ENCODE measurements at regions not wholly inside any gene's neighbourhood (a gene's known extent, or its start where the extent isn't known, plus 50 kb on each side); places are given as distances from the start of the nearest gene placed in this dataset.

DNA sequence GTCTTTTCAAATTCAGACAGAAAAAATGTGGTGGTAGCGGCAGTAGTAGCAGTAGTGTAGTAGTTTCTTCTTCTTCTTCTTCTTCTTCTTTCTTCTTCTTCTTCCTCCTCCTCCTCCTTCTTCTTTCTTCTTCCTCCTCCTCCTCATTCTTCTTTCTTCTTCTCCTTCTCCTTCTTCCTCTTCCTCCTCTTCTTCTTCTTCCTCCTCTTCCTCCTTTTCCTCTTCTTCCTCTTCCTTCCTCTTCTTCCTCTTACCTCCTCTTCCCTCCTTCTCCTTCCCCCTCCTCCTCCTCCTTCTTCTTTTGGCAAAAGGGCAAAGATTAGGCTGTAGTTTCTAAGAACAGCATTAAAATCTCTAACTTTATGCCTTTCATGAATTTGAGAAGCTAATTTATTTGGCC, 59.6 kb upstream of the INSM2 start:
- Histone ChIP-seq H3K36me3 (replicated peaks) (no peaks in the 10 kb centered on the region), H3K4me3 (ENCODE audit: low read depth, low read length) (no peak overlapping the region), H3K27me3 (replicated peaks) (no peaks in the 10 kb centered on the region), H3K27ac (no peak overlapping the region)
- in situ Hi-C loops (cut with HindIII; ENCODE audit: low pct_ligation_motif_present, low sequenced_read_pairs) = no loop called here
- TF ChIP-seq, protein P1, sequence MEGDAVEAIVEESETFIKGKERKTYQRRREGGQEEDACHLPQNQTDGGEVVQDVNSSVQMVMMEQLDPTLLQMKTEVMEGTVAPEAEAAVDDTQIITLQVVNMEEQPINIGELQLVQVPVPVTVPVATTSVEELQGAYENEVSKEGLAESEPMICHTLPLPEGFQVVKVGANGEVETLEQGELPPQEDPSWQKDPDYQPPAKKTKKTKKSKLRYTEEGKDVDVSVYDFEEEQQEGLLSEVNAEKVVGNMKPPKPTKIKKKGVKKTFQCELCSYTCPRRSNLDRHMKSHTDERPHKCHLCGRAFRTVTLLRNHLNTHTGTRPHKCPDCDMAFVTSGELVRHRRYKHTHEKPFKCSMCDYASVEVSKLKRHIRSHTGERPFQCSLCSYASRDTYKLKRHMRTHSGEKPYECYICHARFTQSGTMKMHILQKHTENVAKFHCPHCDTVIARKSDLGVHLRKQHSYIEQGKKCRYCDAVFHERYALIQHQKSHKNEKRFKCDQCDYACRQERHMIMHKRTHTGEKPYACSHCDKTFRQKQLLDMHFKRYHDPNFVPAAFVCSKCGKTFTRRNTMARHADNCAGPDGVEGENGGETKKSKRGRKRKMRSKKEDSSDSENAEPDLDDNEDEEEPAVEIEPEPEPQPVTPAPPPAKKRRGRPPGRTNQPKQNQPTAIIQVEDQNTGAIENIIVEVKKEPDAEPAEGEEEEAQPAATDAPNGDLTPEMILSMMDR (IDR thresholded peaks at IDR 0.05; ENCODE audit: low read depth, low read length, missing control alignments) = no peak
- DNase-seq = no peak

DNA sequence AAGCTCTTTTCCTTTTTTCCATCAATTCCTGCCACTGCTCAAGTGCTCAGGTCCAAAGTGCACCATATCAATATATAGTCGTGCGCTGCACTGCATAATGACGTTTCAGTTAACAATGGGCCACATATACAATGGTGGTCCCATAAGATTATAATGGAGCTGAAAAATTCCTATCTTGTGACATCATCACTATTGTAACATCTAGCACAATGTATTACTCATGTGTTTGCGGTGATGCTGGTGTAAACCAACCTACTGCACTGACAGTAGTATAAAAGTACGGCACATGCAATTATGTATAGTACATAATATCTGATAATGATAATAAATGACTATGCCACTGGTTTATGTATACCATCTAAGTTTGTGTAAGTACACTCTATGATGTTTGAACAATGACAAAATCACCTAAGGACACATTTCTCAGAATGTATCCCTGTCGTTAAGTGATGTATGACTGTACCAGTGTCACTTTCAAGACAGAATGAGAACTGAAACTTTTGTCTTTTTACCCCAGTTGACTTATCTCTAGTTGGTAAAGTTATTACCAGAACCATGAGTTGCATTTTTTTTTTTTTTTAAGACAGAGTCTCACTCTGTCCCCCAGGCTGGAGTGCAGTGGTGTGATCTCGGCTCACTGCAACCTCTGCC, 53.7 kb upstream of the INSM2 start:
- Histone ChIP-seq H3K36me3 (replicated peaks) (no peaks in the 10 kb centered on the region), H3K4me3 (ENCODE audit: low read depth, low read length) (no peak overlapping the region), H3K27ac (no peak overlapping the region), H3K27me3 (replicated peaks) (no peaks in the 10 kb centered on the region)
- in situ Hi-C loops (cut with HindIII; ENCODE audit: low pct_ligation_motif_present, low sequenced_read_pairs) = no loop called here
- TF ChIP-seq, protein P1 (IDR thresholded peaks at IDR 0.05; ENCODE audit: low read depth, low read length, missing control alignments) = no peak
- DNase-seq = peak; percentile 6

DNA sequence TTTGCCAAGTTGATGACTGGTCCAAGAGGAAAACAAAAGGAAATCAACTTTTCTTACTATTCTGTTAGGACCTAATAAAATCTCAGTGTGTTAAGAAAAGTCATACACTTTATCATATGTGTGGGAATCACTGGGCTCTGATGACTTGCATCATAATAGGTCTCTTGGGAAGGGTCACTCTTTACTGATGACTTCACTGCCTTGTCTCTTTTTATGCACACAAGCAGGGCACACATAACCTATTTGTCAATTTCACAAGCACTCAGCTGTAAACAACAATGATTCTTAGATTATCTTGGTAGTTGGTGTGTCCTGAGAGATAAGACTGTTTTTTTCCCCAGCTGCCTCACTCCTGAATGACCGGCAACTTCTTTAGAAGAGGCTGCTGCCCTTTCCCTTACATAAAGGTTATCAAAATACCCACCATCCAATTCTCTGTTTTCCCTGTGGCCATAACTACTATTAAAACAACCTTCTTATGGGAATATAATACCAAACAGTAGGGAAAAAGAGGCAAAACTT, 50.9 kb upstream of the INSM2 start:
- in situ Hi-C loops (cut with HindIII; ENCODE audit: low pct_ligation_motif_present, low sequenced_read_pairs) = no loop called here
- TF ChIP-seq, protein P1 (IDR thresholded peaks at IDR 0.05; ENCODE audit: low read depth, low read length, missing control alignments) = no peak
- Histone ChIP-seq H3K27me3 (replicated peaks) (no peaks in the 10 kb centered on the region), H3K4me3 (ENCODE audit: low read depth, low read length) (no peak overlapping the region), H3K27ac (no peak overlapping the region), H3K36me3 (replicated peaks) (no peaks in the 10 kb centered on the region)
- DNase-seq = no peak
